A549 (cell line): ENCODE measurements at regions not wholly inside any gene's neighbourhood (a gene's known extent, or its start where the extent isn't known, plus 50 kb on each side); places are given as distances from the start of the nearest gene placed in this dataset.

Experiments
- ATAC-seq, 2 experiments: fragments of 200-7000 bp in 1 of 2; fragments of >200 bp in 1 of 2; cut with Nextera tagmentation in 1 of 2; cut with Tn5 transposase in 1 of 2; 3 replicates each; pipeline versions ENCODE4 v1.8.0 to v1.9.1; 2018 to 2020; ENCODE audit warnings: mild to moderate bottlenecking in 1 of 2, moderate library complexity in 1 of 2
- CTCF ChIA-PET: fragments of 300-600 bp; sonication (Branson Sonifier 250); formaldehyde crosslinking; extraction: SDS; loops from one replicate; lab custom pipeline; 2021; ENCODE audit warnings: antibody characterized with exemption, inconsistent platforms; lab: Yijun Ruan, JAX
- POLR2A ChIA-PET: fragments of 350-600 bp; formaldehyde crosslinking; extraction: SDS; loops from one replicate; lab custom pipeline; 2021; ENCODE audit warnings: antibody characterized with exemption, inconsistent platforms; lab: Yijun Ruan, JAX
- DNase-seq, 2 experiments: peaks; one replicate each; pipeline versions ENCODE4 v3.0.0 to v3.0.0-alpha.2; 2011 to 2016; ENCODE audit warnings: low read depth in 1 of 2, low spot score in 1 of 2
- FAIRE-seq: peaks from 2 replicates; lab custom pipeline; 2011; peaks lifted over from hg19 to GRCh38; lab: Jason Lieb, UNC
- H3K27ac ChIP-seq, 2 experiments: fragments of >200 bp; sonication (Bioruptor Twin); formaldehyde crosslinking; 3 replicates each; pipeline ENCODE4 v1.5.1; 2016 to 2017
- H3K4me1 ChIP-seq: fragments of >200 bp; sonication (Bioruptor Twin); formaldehyde crosslinking; 3 replicates; pipeline ENCODE4 v1.6.1; 2016
- H3K4me2 ChIP-seq: fragments of >200 bp; sonication (Bioruptor Twin); formaldehyde crosslinking; 3 replicates; pipeline ENCODE4 v1.6.1; 2016
- H3K4me3 ChIP-seq: fragments of >200 bp; sonication (Bioruptor Twin); formaldehyde crosslinking; 3 replicates; pipeline ENCODE4 v1.5.1; 2016
- H3K9me3 ChIP-seq: fragments of >200 bp; sonication (Bioruptor Twin); formaldehyde crosslinking; 3 replicates; pipeline ENCODE4 v1.6.1; 2016
- BHLHE40 ChIP-seq: IDR thresholded peaks from 2 replicates; pipeline ENCODE4 v1.6.1; 2012; ENCODE audit warnings: low read depth, low read length, inconsistent platforms
- CEBPB ChIP-seq, 2 experiments: fragments of >200 bp in 1 of 2; sonication (Bioruptor Twin) in 1 of 2; formaldehyde crosslinking in 1 of 2; IDR thresholded peaks; 2 replicates each; pipeline ENCODE4 v1.6.1; 2012 to 2016
- CHD2 ChIP-seq: fragments of 150-350 bp; IDR thresholded peaks from 2 replicates; pipeline ENCODE4 v1.6.1; 2014; ENCODE audit warnings: low read length; ENCODE audit not compliant: partially characterized antibody
- FOSB ChIP-seq: fragments of 250-450 bp; sonication (Bioruptor Pico); IDR thresholded peaks from 2 replicates; pipeline ENCODE4 v1.5.0; 2020; ENCODE audit warnings: mild to moderate bottlenecking, moderate library complexity
- FOXS1 ChIP-seq: fragments of 250-450 bp; sonication (Bioruptor Pico); IDR thresholded peaks from 2 replicates; pipeline ENCODE4 v1.5.0; 2020; ENCODE audit warnings: mild to moderate bottlenecking, moderate library complexity
- HOXB13 ChIP-seq: fragments of 250-450 bp; sonication (Bioruptor Pico); IDR thresholded peaks from 2 replicates; pipeline ENCODE4 v1.5.0; 2020; ENCODE audit warnings: low read depth, mild to moderate bottlenecking, moderate library complexity
- HOXB5 ChIP-seq: fragments of 250-450 bp; sonication (Bioruptor Pico); IDR thresholded peaks from 2 replicates; pipeline ENCODE4 v1.5.0; 2020; ENCODE audit warnings: mild to moderate bottlenecking, moderate library complexity
- JUNB ChIP-seq: fragments of >200 bp; sonication (Bioruptor Twin); formaldehyde crosslinking; IDR thresholded peaks from 2 replicates; pipeline ENCODE4 v1.6.1; 2016
- KDM1A ChIP-seq: fragments of 200-600 bp; sonication (generic); IDR thresholded peaks from 2 replicates; pipeline ENCODE4 v1.6.1; 2016; ENCODE audit warnings: low read depth, mild to moderate bottlenecking
- NFE2L2 ChIP-seq: fragments of 150-350 bp; conservative IDR thresholded peaks from 2 replicates; pipeline ENCODE4 v1.6.1; 2014; ENCODE audit warnings: low read length
- NPAS2 ChIP-seq: fragments of 250-450 bp; sonication (Bioruptor Pico); IDR thresholded peaks from 2 replicates; pipeline ENCODE4 v1.8.0; 2022; ENCODE audit warnings: mild to moderate bottlenecking, moderate library complexity, borderline replicate concordance
- NR3C1 ChIP-seq: fragments of >200 bp; sonication (Bioruptor Twin); formaldehyde crosslinking; IDR thresholded peaks from 3 replicates; pipeline ENCODE4 v1.6.1; 2017
- PHF8 ChIP-seq: fragments of 200-600 bp; sonication (generic); IDR thresholded peaks from 2 replicates; pipeline ENCODE4 v1.6.1; 2016; ENCODE audit warnings: low read depth, mild to moderate bottlenecking, antibody characterized with exemption, moderate library complexity, borderline replicate concordance
- RCOR1 ChIP-seq: fragments of 150-350 bp; IDR thresholded peaks from 2 replicates; pipeline ENCODE4 v1.6.1; 2014; ENCODE audit warnings: antibody characterized with exemption, low read length, low read depth
- RFX5 ChIP-seq: fragments of 450-650 bp; IDR thresholded peaks from 2 replicates; pipeline ENCODE4 v1.7.1; 2014; ENCODE audit warnings: antibody characterized with exemption, mild to moderate bottlenecking, moderate library complexity
- RNF2 ChIP-seq: fragments of 200-600 bp; sonication (generic); IDR thresholded peaks from 2 replicates; pipeline ENCODE4 v1.6.1; 2016; ENCODE audit warnings: low read depth, mild to moderate bottlenecking, antibody characterized with exemption, moderate library complexity, borderline replicate concordance
- SREBF2 ChIP-seq: fragments of 450-650 bp; IDR thresholded peaks from 2 replicates; pipeline ENCODE4 v1.6.1; 2014; ENCODE audit warnings: mild to moderate bottlenecking, moderate library complexity
- TP53 ChIP-seq: fragments of 250-450 bp; sonication (Bioruptor Pico); IDR thresholded peaks from 2 replicates; pipeline ENCODE4 v1.5.0; 2021; ENCODE audit warnings: mild to moderate bottlenecking, moderate library complexity
- ZFP36 ChIP-seq: fragments of 450-650 bp; IDR thresholded peaks from 2 replicates; pipeline ENCODE4 v1.6.1; 2014; ENCODE audit warnings: borderline replicate concordance; ENCODE audit not compliant: partially characterized antibody
- ZSCAN20 ChIP-seq: fragments of 250-450 bp; sonication (Bioruptor Pico); IDR thresholded peaks from 2 replicates; pipeline ENCODE4 v1.8.0; 2022; ENCODE audit warnings: mild to moderate bottlenecking, moderate library complexity
- WGBS: methylation state at CpG from one replicate; pipeline ENCODE4 v1.1.6; 2017; ENCODE audit errors: missing lambda C conversion rate; 5-methylcytosine and 5-hydroxymethylcytosine counted together
- TF ChIP-seq, protein P1 (sequence below): fragments of 250-450 bp; sonication (Bioruptor Pico); IDR thresholded peaks from 2 replicates; pipeline ENCODE4 v1.5.0; 2020; ENCODE audit warnings: low read depth, mild to moderate bottlenecking, moderate library complexity
- TF ChIP-seq, protein P2 (sequence below): fragments of 450-650 bp; IDR thresholded peaks from 2 replicates; pipeline ENCODE4 v1.6.1; 2014; ENCODE audit warnings: antibody characterized with exemption

DNA sequence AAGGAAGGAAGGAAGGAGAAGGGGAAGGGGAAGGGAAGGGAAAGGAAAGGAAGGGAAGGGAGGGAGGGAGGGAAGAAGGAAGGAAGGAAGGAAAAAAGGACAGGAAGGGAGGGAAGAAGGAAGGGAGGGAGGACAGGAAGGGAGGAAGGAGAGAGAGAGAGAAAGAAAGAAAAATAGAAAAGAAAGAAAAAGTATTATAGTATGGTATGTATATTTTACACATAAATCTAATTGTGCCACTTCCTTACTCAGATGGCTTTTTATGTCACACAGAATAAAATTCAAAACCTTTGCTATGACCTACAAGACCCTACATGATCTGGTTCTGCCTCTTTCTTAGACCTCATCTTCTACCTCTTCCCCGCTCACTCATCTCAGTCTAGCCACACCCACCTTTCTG is 1016.9 kb upstream of the AUTS2 start:
- 90% methylated on average over 1 of the region's 1 CpG for WGBS
- ChIA-PET CTCF (no interaction called here), POLR2A (no interaction called here)
- DNase-seq = no peak
- Histone ChIP-seq H3K4me1 (no peaks in the 10 kb centered on the region), H3K4me3 (no peak overlapping the region), H3K27ac (no peak overlapping the region), H3K4me2 (no peak overlapping the region), H3K9me3 (peaks cover 5% of the 10 kb centered on the region; the same call in 2 of the 3 replicates)
- TF ChIP-seq, protein P1, sequence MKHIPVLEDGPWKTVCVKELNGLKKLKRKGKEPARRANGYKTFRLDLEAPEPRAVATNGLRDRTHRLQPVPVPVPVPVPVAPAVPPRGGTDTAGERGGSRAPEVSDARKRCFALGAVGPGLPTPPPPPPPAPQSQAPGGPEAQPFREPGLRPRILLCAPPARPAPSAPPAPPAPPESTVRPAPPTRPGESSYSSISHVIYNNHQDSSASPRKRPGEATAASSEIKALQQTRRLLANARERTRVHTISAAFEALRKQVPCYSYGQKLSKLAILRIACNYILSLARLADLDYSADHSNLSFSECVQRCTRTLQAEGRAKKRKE = no peak
- no peak for TF ChIP-seq HOXB5
- no peak for TF ChIP-seq PHF8
- no peak for TF ChIP-seq HOXB13 (CRISPR knock-in tag)
- no peak for TF ChIP-seq SREBF2
- TF ChIP-seq NFE2L2 = no peak
- TF ChIP-seq RFX5 = no peak
- TF ChIP-seq, all 56 proteins: peak for 0
- no peak for ATAC-seq
- no peak for FAIRE-seq

DNA sequence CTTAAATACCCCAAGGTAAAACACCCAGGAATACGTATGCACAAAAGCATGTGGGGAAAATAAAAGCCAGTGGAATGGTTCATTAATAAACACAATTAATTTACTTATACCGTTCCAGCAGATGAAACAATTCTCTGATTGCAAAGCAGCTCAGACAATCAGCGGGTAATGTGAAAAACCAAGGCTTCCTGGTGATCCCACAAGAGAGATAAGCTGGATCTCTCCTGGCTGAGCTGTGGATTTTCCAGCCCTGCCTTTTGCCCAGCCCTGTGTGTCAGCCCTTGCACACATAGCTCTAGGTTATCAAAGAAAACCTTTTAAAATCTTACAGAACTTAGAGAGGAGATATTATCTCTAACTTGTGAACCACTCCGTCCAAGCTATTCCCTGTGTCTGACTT is 1010.7 kb upstream of the AUTS2 start:
- ATAC-seq = no peak
- Histone ChIP-seq H3K4me1 (no peaks in the 10 kb centered on the region), H3K4me2 (no peak overlapping the region), H3K4me3 (no peak overlapping the region), H3K27ac (no peak overlapping the region), H3K9me3 (no peaks in the 10 kb centered on the region; the same call in 2 of the 3 replicates)
- FAIRE-seq = no peak
- CTCF ChIA-PET = interaction anchor here (1.0 kb wide), 1 partner anchor 11 kb away, joined by 3 read pairs; no protein-coding TSS in a partner anchor
- TF ChIP-seq ZFP36 (no peak), NPAS2 (CRISPR knock-in tag) (no peak), NR3C1 (no peak), ZSCAN20 (CRISPR knock-in tag) (no peak)
- 73% methylated on average over 4 of the region's 4 CpGs for WGBS
- DNase-seq = no peak
- POLR2A ChIA-PET = no interaction called here

DNA sequence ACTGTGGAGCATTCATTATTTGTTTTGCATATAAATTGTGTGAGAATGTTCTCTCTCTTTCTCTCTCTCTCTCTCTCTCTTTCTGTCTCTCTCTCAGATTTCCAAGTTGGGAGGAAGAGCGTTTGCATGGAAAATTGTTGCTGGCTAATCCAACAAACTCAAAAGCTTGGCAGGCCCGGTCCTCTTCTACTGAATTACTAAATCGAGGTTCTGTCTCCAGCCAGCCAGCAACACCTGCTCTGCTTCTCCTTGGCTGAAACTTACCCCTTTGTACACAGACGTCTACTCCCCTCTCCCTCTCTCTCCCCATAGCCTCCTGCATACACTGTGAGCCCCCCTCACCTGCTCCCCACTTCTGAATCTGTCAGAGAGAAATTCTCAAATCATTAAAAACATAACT is 996.4 kb upstream of the AUTS2 start:
- Histone ChIP-seq H3K4me3 (no peak overlapping the region), H3K4me1 (no peaks in the 10 kb centered on the region), H3K4me2 (no peak overlapping the region), H3K27ac (no peak overlapping the region), H3K9me3 (peaks cover 3% of the 10 kb centered on the region; the same call in 2 of the 3 replicates)
- no peak for ATAC-seq
- TF ChIP-seq FOSB (CRISPR knock-in tag) (no peak), ZSCAN20 (CRISPR knock-in tag) (no peak), TP53 (CRISPR knock-in tag) (no peak), FOXS1 (CRISPR knock-in tag) (no peak), BHLHE40 (no peak), CHD2 (no peak), JUNB (no peak), RCOR1 (no peak), KDM1A (no peak), CEBPB (IDR thresholded peaks at IDR 0.05) (no peak), RNF2 (no peak), NPAS2 (CRISPR knock-in tag) (no peak)
- TF ChIP-seq, protein P2, sequence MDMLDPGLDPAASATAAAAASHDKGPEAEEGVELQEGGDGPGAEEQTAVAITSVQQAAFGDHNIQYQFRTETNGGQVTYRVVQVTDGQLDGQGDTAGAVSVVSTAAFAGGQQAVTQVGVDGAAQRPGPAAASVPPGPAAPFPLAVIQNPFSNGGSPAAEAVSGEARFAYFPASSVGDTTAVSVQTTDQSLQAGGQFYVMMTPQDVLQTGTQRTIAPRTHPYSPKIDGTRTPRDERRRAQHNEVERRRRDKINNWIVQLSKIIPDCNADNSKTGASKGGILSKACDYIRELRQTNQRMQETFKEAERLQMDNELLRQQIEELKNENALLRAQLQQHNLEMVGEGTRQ = no peak
- ChIA-PET CTCF (no interaction called here), POLR2A (no interaction called here)
- 85% methylated on average over 4 of the region's 4 CpGs for WGBS
- no peak for DNase-seq
- no peak for FAIRE-seq
